OCI-LY7 (cell line): ENCODE measurements at regions not wholly inside any gene's neighbourhood (a gene's known extent, or its start where the extent isn't known, plus 50 kb on each side); places are given as distances from the start of the nearest gene placed in this dataset.

ENCODE experiments used
- BruUV-seq: library from RNA; stranded (reverse); fragments of 400-500 nt; replicated peaks from 2 replicates; lab custom pipeline; 2021; lab: Mats Ljungman, UMichigan
- CTCF ChIA-PET: fragments of 300-600 bp; sonication (Branson Sonifier 250); formaldehyde crosslinking; loops from one replicate; lab custom pipeline; 2022; ENCODE audit warnings: antibody characterized with exemption; ENCODE audit not compliant: unreplicated experiment; lab: Charles Lee
- POLR2A ChIA-PET: fragments of 300-600 bp; sonication (Branson Sonifier 250); formaldehyde crosslinking; loops from one replicate; lab custom pipeline; 2022; ENCODE audit warnings: antibody characterized with exemption; lab: Charles Lee
- DNase-seq: peaks from one replicate; pipeline ENCODE4 v3.0.0-alpha.2; 2015; ENCODE audit warnings: low spot score
- H2AFZ ChIP-seq: fragments of 200-600 bp; sonication (generic), shearing (Covaris generic); 2 replicates; pipeline ENCODE4 v1.6.1; 2014; ENCODE audit warnings: mild to moderate bottlenecking, antibody characterized with exemption, low read length, moderate library complexity
- H3K27ac ChIP-seq: fragments of 200-600 bp; sonication (generic); 2 replicates; pipeline ENCODE4 v1.5.1; 2014; ENCODE audit warnings: mixed run types, low read depth, mild to moderate bottlenecking, moderate library complexity, low read length, inconsistent platforms; ENCODE audit not compliant: poor library complexity, severe bottlenecking
- H3K36me3 ChIP-seq: fragments of 200-600 bp; sonication (generic); 2 replicates; pipeline ENCODE4 v1.6.1; 2014; ENCODE audit warnings: mild to moderate bottlenecking, antibody characterized with exemption, low read length, moderate library complexity, mixed read lengths; ENCODE audit not compliant: insufficient read depth
- H3K4me1 ChIP-seq: fragments of 200-600 bp; sonication (generic); 2 replicates; pipeline ENCODE4 v1.5.1; 2014; ENCODE audit warnings: mild to moderate bottlenecking, low read length; ENCODE audit not compliant: insufficient read depth, poor library complexity, severe bottlenecking
- H3K4me2 ChIP-seq: fragments of 200-600 bp; sonication (generic); 2 replicates; pipeline ENCODE4 v1.6.1; 2014; ENCODE audit warnings: mild to moderate bottlenecking, low read length
- H3K4me3 ChIP-seq: fragments of 200-600 bp; sonication (generic); 2 replicates; pipeline ENCODE4 v1.5.1; 2014; ENCODE audit warnings: mild to moderate bottlenecking, low read depth, low read length; ENCODE audit not compliant: poor library complexity, severe bottlenecking
- H3K79me2 ChIP-seq: fragments of 200-600 bp; sonication (generic); 2 replicates; pipeline ENCODE4 v1.6.1; 2016; ENCODE audit warnings: low read depth, mild to moderate bottlenecking, low read length, moderate library complexity, mixed read lengths; ENCODE audit not compliant: insufficient read depth
- H3K9me2 ChIP-seq: fragments of 200-600 bp; sonication (generic); 2 replicates; pipeline ENCODE4 v1.6.1; 2016; ENCODE audit warnings: mild to moderate bottlenecking, low read length, mixed read lengths; ENCODE audit not compliant: insufficient read depth
- H3K9me3 ChIP-seq: fragments of 200-600 bp; sonication (generic); 2 replicates; pipeline ENCODE4 v1.6.1; 2014; ENCODE audit warnings: mild to moderate bottlenecking, mixed run types, low read length, mixed read lengths
- H4K20me1 ChIP-seq: fragments of 200-600 bp; sonication (generic); 2 replicates; pipeline ENCODE4 v1.6.1; 2014; ENCODE audit warnings: mild to moderate bottlenecking, antibody characterized with exemption, low read length, moderate library complexity, mixed read lengths; ENCODE audit not compliant: insufficient read depth
- CTCF ChIP-seq: fragments of 200-600 bp; sonication (generic); conservative IDR thresholded peaks from 2 replicates; pipeline ENCODE4 v1.5.1; 2014; ENCODE audit warnings: mild to moderate bottlenecking, antibody characterized with exemption, low read length, moderate library complexity, mixed read lengths
- EZH2phosphoT487 ChIP-seq: fragments of 200-600 bp; sonication (generic); IDR thresholded peaks from 2 replicates; pipeline ENCODE4 v1.6.1; 2018; ENCODE audit warnings: low read depth, borderline replicate concordance, mild to moderate bottlenecking, mixed run types, antibody characterized with exemption, low read length, moderate library complexity, mixed read lengths
- intact Hi-C: fragments of 100-400 bp; cut with micrococcal nuclease; formaldehyde crosslinking; loops from one replicate; pipeline ENCODE4 v1.10.0; 2022; ENCODE audit not compliant: unreplicated experiment

- TF ChIP-seq CTCF: no peak
- no peak for TF ChIP-seq EZH2phosphoT487
- Histone ChIP-seq H4K20me1 (no peaks in the 10 kb centered on the region), H3K4me2 (0 out of 2 replicates have a peak overlapping the region, but pooled peaks have one; percentile 8), H3K27ac (no peak overlapping the region), H3K4me1 (peaks cover 38% of the 10 kb centered on the region), H3K4me3 (no peak overlapping the region), H3K9me3 (peaks cover 9% of the 10 kb centered on the region; the same call in 1 of the 2 replicates), H3K79me2 (no peaks in the 10 kb centered on the region), H3K9me2 (no peaks in the 10 kb centered on the region), H3K36me3 (no peaks in the 10 kb centered on the region), H2AFZ (no peak overlapping the region)
- CTCF ChIA-PET: no interaction called here
- DNase-seq: no peak
- POLR2A ChIA-PET: interaction anchor here (1.0 to 7.2 kb wide), 3 partner anchors 69 to 672 kb away, joined by 3 to 72 read pairs (median 6); partner anchors contain the start of gene NRBF2
- intact Hi-C loops: no loop called here
- no TSS peak for BruUV-seq
Observed at GRCh38 chr10:62460393-62460792, 86.2 kb downstream of the ZNF365 start.

DNA sequence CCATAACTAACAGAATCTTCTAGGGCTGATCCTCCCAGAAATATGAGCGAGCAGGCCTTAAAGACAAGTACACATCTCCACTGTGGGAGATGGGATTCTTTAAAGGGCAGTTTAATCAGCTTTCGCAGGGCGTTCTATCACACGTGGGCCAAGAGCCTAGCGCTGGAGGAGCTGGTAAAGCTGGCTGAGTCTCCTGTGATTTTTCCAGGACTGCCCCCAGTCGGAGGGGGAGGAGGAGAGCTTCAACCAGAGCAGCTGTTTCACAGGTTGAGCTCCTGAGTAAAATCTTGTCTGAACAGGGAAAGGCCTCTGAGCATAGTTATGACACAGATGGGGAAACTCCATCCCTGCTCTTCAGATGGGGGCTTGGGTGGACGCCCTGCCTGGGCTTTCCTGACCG is 87.0 kb downstream of the ZNF365 start:
- no peak for DNase-seq
- ChIA-PET POLR2A (interaction anchor here (0.7 to 1.1 kb wide), 4 partner anchors 10 to 66 kb away, joined by 3 to 8 read pairs (median 4); no protein-coding TSS in a partner anchor), CTCF (no interaction called here)
- Histone ChIP-seq H3K27ac (no peak overlapping the region), H3K9me2 (no peaks in the 10 kb centered on the region), H3K9me3 (peaks cover 17% of the 10 kb centered on the region), H3K4me1 (peaks cover 30% of the 10 kb centered on the region), H3K79me2 (no peaks in the 10 kb centered on the region), H4K20me1 (no peaks in the 10 kb centered on the region), H3K36me3 (no peaks in the 10 kb centered on the region), H2AFZ (no peak overlapping the region), H3K4me2 (no peak overlapping the region), H3K4me3 (no peak overlapping the region)
- TF ChIP-seq EZH2phosphoT487 (no peak), CTCF (no peak)
- intact Hi-C loops: no loop called here
- no TSS peak for BruUV-seq

DNA sequence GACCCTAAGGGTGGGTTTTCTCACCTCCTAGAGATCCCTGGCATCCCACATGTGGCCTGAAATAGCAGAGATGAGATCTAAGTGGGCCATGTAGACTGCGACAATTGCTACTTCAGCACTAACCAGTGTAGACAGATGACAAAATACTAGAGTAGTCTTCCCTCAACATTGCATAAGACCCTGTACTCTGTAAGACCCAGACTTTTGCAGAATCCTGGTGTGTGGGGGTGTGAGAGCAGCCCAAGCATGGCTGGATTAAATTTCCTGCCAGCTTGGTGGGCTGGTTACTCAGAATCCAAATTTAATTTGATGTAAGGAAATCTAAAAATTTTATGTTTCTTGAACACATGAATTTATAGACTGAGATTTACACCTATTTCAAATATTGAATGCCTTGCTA is 88.3 kb downstream of the ZNF365 start:
- BruUV-seq: no TSS peak
- no peaks in the 10 kb centered on the region for H3K36me3 ChIP-seq
- H3K9me2 ChIP-seq: no peaks in the 10 kb centered on the region
- ChIA-PET POLR2A (interaction anchor here (1.5 to 2.9 kb wide), 3 partner anchors 11 to 63 kb away, joined by 6 to 12 read pairs (median 8); no protein-coding TSS in a partner anchor), CTCF (no interaction called here)
- peaks cover 17% of the 10 kb centered on the region for H3K4me1 ChIP-seq
- TF ChIP-seq EZH2phosphoT487 (no peak), CTCF (no peak)
- H3K9me3 ChIP-seq: peaks cover 26% of the 10 kb centered on the region
- DNase-seq: no peak
- no peak overlapping the region for H3K27ac ChIP-seq
- H4K20me1 ChIP-seq: no peaks in the 10 kb centered on the region
- intact Hi-C loops: no loop called here
- H3K4me2 ChIP-seq: no peak overlapping the region
- no peak overlapping the region for H2AFZ ChIP-seq
- H3K79me2 ChIP-seq: no peaks in the 10 kb centered on the region
- H3K4me3 ChIP-seq: no peak overlapping the region
